HG03521 (cell line): ENCODE measurements at regions not wholly inside any gene's neighbourhood (a gene's known extent, or its start where the extent isn't known, plus 50 kb on each side); places are given as distances from the start of the nearest gene placed in this dataset.
"Not testable (repeated sequence)": the region's sequence is repeated elsewhere in the genome, so short reads cannot be mapped to it uniquely, and the experiment has no call there.

Experiments used
- ATAC-seq: cut with Tn5 transposase; IDR thresholded peaks from one replicate; pipeline ENCODE4 v1.9.1; 2021; ENCODE audit warnings: mild to moderate bottlenecking, moderate library complexity; ENCODE audit not compliant: unreplicated experiment

DNA sequence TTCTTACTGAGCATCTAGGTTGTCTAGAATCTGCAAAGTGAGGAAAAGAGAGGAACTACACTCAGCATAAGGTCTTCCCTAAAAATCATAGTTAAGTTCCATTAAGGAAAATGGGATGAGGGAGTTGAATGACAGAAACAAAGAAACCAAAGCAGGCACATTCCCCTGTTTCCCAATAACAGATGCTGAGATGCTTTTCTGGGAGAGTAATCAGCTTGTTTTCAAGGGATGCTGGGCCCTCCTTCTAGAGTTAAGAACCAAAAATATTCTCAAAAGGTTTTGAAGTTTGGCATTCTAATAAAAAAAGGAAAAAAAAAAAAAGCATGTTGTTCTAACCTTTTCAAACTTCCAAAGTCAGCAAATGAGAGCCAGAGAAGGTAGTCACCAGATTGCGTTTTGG, 105.2 kb upstream of the ZNF648 start:
- no peak for ATAC-seq

DNA sequence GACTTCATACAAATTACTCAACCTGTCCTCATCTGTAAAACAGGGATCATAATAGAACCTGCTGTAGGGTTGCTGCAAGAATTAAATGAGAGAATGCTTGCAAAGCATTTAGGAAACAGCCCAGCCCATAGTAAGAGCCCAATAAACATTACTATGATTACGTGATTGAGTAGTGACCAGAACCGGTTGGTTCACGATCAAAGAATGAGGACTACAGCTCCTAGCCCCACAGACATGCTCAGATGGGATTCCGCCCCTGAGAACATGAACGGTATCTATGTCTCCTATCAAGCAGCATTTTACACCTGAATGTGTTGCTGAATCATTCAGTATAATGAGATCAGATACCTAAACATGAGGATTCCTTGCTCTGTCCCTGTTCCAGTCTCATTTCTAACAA, 104.8 kb upstream of the ZNF648 start:
- ATAC-seq = no peak

DNA sequence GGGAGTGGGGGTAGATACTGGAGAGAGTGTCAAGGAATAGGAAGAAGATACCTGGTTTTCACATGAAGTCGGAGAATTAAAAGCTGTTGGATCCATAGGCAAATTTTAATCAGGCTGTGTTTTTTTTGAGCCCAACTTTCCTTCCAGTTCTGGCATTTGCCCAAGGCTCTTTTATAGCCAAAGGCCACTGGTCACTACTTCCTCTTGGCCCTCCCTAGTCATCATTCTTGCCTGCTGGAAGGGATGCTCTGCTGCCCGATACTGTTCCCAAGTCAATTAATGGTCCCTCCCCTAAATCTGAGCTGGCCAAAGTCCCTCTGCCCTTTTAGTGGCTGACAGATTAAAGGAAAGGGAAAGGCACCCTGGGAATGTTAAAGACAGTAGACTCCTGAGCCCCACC, 102.8 kb upstream of the ZNF648 start:
- no peak for ATAC-seq

DNA sequence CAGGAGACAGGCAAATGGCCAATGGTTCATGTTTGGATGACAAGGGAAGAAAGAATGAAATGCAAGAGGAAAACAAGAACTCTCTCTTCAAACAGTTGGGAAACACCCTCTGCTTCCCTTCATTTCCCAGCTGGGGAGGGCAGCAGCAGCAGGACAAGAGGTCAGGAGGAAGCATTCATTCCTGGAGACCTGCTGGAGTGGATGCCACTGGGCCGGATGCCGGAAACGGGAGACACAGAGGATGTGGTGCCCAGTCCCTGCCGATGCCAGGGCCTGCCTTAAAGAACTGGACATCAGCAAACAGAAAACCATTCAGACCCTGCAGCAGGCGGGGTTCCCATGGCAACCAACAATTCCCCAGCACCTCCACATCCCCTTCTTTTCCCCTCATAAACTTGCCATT, 102.3 kb upstream of the ZNF648 start:
- ATAC-seq = no peak

DNA sequence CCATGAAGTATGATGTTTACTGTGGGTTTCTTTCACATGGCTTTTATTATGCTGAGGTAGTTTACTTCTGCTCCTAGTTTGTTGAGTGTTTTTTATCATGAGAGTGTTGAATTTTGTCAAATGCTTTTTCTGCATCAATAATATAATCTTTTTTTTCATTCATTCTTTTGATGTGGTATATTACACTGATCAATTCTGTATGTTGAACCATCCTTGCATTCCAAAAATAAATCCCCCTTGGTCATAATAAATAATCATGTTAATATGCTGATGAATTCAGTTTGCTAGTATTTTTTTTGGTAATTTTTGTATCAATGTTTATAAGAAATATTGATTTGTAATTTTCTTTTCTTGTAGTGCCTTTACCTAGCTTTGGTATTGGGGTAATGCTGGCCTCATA, 97.9 kb upstream of the ZNF648 start:
- no peak for ATAC-seq

DNA sequence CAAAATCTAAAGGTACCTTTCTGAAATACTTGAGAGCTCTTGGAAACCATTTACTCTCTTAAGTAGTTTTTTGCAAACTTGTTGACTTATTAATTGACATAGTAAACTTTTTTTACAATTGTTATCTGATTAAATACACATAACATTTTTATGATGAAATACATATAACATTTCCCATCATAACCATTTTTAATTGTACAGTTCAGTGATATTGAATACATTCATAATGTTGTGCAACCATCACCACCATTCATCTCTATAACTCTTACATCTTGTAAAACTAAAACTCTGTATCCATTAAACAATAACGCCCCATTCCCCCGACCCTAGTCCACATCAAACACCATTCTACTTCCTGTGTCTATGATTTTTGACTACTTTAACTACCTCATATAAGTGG, 95.7 kb upstream of the ZNF648 start:
- no peak for ATAC-seq

DNA sequence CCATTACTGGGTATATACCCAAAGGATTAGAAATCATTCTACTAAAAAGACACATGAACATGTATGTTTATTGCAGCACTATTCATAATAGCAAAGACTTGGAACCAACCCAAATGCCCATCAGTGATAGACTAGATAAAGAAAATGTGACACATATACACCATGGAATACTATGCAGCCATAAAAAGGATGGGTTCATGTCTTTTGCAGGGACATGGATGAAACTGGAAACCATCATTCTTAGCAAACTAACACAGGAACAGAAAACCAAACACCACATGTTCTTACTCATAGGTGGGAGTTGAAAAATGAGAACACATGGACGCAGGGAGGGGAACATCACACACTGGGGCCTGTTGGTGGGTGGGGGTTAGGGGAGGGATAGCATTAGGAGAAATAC, 92.9 kb upstream of the ZNF648 start:
- not testable (repeated sequence) for ATAC-seq

DNA sequence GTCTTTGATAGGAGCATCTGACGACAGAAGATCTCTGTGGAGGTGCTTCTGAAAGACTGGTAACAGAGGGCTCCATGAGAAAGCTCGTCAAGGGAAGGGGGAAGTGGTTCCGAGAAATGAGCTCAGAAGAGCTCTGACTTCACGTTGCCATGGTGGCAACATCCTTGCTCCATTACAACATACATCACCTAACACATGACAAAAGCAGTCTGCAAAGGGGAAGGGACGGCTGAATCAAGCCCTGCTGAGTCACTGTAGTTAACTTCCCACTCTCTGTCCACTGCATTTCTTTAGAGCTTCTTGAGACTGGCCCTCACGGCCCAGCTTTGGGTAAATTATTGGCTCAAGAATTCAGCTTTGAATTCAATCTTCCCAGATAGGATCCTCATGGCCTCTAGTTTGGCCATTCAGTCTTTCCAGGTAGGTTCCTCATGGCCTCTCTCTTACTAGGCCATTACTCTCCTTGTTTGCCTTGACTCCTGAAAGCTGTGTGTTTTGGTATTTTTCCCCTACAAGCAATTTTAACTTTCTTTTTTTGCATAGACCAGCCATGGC, 88.0 kb upstream of the ZNF648 start:
- ATAC-seq = no peak

DNA sequence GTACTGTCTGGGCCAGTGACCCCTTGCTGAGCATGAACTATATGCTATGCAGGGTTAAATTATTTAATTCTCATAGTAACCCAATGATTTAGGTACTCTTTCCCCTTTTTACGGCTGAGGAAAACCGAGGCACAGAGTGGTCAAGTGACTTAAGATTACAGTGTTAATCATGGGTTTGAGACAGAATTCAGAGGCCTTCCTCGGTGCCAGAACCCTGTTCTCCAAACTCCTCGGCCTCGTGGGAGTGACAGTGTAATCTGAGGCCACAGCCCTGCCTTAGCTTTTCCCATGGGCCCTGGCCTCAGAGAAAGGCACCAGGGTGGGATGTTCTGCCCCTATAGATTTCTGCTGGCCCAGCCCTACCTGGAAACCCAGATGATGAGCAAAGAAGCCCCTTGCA, 86.4 kb upstream of the ZNF648 start:
- ATAC-seq = no peak

DNA sequence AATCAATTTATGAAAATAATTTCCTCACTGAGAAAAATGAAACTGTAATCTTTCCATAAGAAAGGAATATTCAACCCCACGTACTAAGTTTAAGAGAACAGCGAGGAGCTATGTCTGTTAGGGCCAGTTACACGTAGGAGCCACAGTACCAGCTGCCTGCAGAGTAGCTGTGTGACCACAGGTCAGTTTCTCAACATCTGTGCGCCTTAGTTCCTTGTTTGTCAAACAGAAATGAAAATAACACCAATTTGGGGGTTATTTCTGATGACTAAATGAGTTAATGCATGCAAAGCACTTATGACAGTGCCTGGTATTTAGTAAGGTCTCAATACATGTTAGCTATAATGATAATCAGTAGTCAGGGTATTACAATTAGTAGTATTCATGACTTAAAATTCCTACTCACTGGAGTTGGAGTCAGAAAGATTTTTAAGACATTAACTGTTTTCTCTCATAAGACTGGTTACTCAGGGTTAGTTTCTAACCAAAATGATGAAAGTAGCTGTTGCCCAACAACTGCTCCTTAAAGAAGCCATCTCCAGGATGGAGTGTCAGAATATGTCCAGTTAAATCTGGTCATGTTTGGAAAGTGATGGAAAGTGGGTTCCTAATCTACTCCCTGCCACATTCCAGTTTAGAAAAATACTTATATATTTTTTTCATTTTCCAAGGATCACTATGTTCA, 85.8 kb upstream of the ZNF648 start:
- peak; percentile 82 for ATAC-seq

DNA sequence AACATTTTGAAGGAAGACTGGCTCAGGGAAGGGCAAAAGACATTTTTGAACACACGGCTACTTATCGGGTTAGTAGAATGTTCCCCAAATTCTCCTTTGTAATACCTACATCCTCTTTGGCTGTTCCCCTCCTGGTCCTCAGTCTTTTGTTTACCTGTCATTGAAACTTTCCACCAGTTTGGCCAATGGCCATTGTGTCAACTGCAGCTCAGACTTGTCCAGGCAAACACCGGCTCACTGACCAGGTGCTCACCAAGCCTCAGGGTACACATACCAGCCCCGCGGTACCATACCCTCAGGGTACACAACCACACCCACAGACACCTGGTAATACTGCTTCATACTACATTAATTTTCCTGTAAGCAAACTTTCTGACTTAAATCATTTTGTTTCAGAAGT, 84.8 kb upstream of the ZNF648 start:
- ATAC-seq = no peak

DNA sequence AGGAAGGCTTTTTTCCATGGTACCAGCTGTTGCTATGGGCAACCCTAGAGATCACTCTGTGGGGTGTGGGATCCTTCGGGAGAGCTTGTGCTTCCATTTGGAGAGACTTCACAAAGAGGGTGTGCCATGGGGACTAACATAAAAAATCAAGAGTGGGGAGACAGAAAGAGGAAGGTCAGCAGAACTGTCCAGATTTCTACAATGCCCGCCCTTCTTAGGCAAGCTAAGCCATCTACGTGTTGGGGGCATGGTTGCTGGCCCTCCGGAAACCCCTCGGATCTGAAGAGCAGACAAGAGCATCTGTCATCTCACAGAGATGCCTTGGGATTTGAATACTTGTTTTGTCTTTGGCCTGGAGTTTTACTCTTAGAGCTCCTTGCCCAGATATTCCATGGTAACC, 83.9 kb upstream of the ZNF648 start:
- no peak for ATAC-seq

DNA sequence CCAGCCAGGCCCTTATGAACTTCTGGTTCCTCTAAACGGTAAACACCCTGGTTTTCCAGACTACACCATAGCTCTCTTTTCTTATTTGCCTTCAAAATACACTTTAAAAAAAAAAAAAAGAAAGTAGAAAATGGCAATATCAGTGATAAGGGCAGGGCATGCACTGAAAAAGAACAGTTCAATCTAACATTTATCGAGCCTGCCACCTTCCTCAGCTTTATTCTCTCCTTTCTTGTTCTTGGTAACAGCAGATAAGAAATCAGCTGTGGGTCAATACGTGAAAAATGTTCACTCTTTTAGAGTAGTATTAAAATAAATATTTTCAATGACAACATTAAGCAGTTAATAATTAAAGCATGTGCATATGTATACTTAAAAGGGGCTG, 83.1 kb upstream of the ZNF648 start:
- ATAC-seq = no peak

DNA sequence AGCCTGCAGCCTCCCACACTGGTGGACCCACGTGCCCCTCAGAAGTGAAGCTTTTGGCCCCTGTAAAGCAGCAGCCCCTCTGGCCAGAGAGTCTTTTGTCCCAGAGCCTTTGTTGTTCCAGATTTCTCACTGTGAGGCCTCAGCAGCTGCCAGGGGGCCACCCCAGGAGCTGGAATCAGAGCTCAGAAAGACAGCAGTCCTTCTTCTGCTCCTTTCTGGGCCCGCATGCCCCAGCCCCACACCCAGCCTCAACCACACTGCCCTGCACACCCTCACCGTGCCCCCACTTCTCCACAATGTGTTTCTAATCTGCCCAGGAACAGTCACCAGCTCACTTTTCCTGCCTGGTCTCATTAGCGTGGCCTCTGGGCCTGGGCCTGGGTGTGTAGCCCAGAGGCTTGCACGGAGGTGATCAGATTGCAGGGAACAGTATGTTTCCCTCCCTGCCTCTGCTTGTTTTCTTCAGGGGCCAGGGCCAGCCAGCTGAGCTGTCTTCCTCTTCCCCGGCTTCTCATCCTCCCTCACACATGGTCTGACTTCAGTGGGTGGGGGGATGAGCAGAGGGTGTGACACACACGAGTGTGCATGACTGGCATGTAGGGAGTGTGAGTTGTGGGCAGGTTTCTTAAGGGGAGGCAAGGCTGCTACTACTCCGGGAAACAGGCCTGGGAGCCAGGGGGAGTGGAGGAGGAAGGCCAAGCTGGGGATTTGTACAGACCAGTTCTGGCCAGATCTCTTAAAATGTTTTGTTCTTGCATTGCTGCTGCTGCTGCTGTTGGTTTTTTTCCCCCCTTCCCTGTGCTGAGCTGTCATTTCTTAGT, 82.5 kb upstream of the ZNF648 start:
- ATAC-seq = no peak

DNA sequence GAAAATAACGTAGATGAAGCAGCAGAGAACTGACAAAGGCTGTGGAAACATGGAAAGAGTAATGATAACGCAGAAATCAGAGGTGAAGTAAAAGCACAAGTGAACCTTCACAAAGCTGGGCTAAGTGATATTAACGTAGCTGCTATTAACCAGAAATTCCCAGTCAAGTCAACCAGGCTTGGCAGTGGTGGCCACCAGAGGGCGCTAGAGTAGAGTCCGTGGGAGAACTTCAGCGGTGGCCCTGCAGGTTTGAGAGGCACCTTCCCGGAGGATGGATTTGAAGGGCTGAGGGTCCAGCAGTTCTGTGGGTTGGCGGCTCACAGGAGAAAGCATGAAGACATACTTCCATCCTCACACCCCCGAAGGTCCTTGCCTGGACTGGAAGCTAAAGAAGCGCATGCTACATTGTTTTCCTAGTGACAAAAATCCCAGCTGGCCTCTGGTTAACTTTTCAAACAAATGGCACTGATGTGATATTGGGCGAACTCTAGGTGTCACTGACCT, 81.7 kb upstream of the ZNF648 start:
- no peak for ATAC-seq

DNA sequence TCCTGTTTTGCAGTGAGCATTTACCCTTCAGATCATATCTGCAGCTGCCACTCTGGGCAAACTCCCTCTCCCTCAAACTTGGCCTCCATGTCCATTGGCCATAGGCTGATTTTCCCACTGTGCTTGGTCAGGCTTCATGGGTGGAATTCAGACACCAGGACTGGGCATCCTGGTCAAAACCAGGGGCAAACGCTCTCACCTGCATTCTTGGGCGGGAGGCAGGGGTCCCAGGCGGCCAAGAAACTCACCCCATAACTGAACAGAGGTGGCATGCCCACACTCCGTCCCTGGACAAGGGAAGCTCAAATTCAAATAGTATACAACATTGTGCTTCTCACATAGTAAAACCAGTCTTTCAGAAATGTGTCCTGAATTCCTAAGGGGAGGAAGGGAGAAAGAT, 81.1 kb upstream of the ZNF648 start:
- no peak for ATAC-seq

DNA sequence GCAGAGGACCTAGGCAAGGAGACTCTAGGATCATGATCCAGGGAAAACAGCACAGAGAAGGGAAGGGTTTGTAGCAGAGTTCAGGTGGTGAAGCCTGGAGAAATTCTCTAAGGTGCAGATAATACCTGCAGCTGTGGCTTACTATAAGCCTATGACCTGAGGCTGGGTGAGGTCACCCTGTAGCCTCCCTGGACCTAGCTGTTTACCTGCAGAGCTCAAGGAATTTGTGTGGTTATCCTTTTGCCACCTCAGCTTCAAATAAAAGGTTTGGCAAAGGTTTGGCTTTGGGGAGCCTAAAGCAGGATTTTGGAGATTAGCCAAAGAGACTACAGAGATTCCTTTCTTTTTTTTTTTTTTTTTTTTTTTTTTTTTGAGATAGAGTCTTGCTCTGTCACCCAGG, 79.5 kb upstream of the ZNF648 start:
- ATAC-seq = no peak

DNA sequence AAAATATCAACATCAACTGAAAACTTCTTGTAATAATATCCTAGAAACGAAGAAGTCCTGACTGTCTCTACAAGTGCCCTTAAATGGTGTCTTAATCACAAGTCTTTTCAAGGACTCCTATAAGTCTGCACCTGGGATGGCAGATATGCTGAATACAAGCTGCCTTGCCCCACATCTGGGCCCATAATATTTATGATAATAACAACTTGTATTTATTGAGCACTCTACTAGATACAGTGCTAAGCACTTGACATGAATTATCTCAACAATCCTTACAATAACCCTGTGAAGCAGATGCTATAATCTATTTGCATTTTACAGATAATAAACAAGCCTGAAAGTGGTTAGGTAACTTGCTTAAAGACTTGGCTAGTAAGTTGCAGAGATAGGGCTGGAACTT, 78.0 kb upstream of the ZNF648 start:
- ATAC-seq = no peak

DNA sequence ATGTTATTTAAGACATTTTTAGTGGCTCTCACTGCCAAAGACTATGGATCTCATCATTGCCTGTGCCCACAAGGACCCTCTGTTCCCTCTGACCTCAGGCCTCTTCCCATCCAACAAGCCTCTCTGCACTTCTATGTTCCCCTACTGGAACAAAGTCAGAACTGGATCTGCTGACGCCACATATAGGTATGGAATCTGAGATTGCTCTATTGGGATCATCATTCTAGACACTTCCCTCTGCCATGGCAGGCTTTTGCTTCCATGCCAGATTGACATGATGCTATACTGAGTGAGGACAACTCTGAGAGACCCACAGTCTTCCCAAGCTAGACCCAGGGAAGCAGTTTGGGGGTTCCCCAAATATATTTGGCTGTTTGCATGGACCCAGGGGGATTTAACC, 76.0 kb upstream of the ZNF648 start:
- no peak for ATAC-seq

DNA sequence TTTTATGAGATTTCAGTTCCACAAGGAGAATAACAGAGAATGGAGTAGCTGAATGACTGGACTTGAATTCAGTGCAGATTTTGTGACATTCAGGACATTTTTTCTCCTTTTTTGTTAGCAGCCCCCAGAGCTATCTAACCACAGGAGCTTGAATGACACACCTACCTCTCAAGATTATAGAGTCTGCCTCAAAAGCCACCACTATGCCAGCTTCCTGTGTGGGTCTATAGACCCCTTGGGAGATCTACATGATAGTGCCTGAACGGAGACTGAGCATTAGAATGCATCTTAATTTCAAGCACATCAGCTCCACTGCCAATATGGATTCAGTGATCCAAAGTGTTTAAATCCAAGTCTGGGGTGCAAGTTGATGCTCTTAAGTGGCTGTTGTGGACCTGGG, 74.4 kb upstream of the ZNF648 start:
- no peak for ATAC-seq

DNA sequence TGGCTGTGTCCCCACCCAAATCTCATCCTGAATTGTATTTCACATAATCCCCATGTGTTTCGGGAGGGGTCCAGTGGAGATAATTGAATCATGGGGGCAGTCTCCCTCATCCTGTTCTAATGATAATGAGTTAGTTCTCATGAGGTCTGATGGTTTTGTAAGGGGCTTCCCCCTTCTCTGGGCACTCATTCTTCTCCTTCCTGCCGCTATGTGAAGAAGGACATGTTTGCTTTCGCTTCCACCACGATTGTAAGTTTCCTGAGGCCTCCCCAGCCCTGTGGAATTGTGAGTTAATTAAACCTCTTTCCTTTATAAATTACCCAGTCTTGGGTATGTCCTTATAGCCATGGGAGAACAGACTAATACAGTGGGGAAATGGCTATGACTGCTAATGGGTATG, 72.7 kb upstream of the ZNF648 start:
- ATAC-seq = no peak

DNA sequence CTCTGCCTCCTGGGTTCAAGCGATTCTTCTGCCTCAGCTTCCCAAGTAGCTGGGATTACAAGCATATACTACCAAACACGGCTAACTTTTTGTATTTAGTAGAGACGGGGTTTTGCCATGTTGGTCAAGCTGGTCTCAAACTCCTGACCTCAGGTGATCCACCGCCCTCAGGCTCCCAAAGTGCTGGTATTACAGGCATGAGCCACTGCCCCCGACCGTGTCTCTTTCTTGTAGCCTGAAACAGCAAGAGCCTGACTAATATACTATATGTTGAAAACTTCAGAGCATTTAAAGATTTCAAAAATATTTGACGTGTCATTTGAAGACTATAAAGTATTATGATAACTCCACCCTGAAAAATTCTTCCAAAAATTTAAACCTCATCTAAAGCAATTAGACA, 71.7 kb upstream of the ZNF648 start:
- no peak for ATAC-seq
